Neural progenitor cell (in vitro differentiated cells): ENCODE measurements at regions not wholly inside any gene's neighbourhood (a gene's known extent, or its start where the extent isn't known, plus 50 kb on each side); places are given as distances from the start of the nearest gene placed in this dataset.

ENCODE experiments used
- DNase-seq: peaks from one replicate; pipeline ENCODE4 v3.0.0-alpha.2; 2016; ENCODE audit warnings: low spot score
- H2AFZ ChIP-seq: fragments of 200-600 bp; sonication (generic); replicated peaks from 2 replicates; pipeline ENCODE4 v1.6.1; 2016; ENCODE audit warnings: antibody characterized with exemption
- H3F3A ChIP-seq: fragments of 200-600 bp; sonication (generic); 2 replicates; pipeline ENCODE4 v1.6.1; 2016; ENCODE audit warnings: antibody characterized with exemption, low read depth
- H3K27ac ChIP-seq: fragments of 200-600 bp; sonication (generic); 2 replicates; pipeline ENCODE4 v1.5.1; 2016; ENCODE audit warnings: mild to moderate bottlenecking
- H3K27me3 ChIP-seq: fragments of 200-600 bp; sonication (generic); 2 replicates; pipeline ENCODE4 v1.6.1; 2016; ENCODE audit warnings: mild to moderate bottlenecking, moderate library complexity
- H3K36me3 ChIP-seq: fragments of 200-600 bp; sonication (generic); 2 replicates; pipeline ENCODE4 v1.5.1; 2016
- H3K4me1 ChIP-seq: fragments of 200-600 bp; sonication (generic); 2 replicates; pipeline ENCODE4 v1.6.1; 2016; ENCODE audit warnings: mixed run types
- H3K4me2 ChIP-seq: fragments of 200-600 bp; sonication (generic); 2 replicates; pipeline ENCODE4 v1.6.1; 2016
- H3K4me3 ChIP-seq: fragments of 200-600 bp; sonication (generic); 2 replicates; pipeline ENCODE4 v1.5.1; 2016
- H3K79me2 ChIP-seq: fragments of 200-600 bp; sonication (generic); 2 replicates; pipeline ENCODE4 v1.6.1; 2016; ENCODE audit warnings: low read depth
- H3K9ac ChIP-seq: fragments of 200-600 bp; sonication (generic); 2 replicates; pipeline ENCODE4 v1.6.1; 2016
- H3K9me3 ChIP-seq: fragments of 200-600 bp; sonication (generic); 2 replicates; pipeline ENCODE4 v1.5.1; 2016; ENCODE audit warnings: low read depth
- H4K20me1 ChIP-seq: fragments of 200-600 bp; sonication (generic); 2 replicates; pipeline ENCODE4 v1.6.1; 2016; ENCODE audit warnings: low read depth
- H3K27ac Mint-ChIP-seq: 3 replicates; pipeline ENCODE4 v1.8.0; 2021; ENCODE audit warnings: mixed read lengths
- H3K27me3 Mint-ChIP-seq: 2 replicates; pipeline ENCODE4 v1.8.0; 2022; ENCODE audit warnings: low read depth, mild to moderate bottlenecking, inconsistent platforms, moderate library complexity, mixed read lengths; ENCODE audit not compliant: insufficient read depth
- H3K36me3 Mint-ChIP-seq: 3 replicates; pipeline ENCODE4 v1.8.0; 2021; ENCODE audit warnings: mixed read lengths
- H3K4me1 Mint-ChIP-seq: 3 replicates; pipeline ENCODE4 v1.8.0; 2021; ENCODE audit warnings: mixed read lengths
- H3K4me3 Mint-ChIP-seq: 3 replicates; pipeline ENCODE4 v1.8.0; 2021; ENCODE audit warnings: mild to moderate bottlenecking, moderate library complexity, mixed read lengths
- H3K9me3 Mint-ChIP-seq: 3 replicates; pipeline ENCODE4 v1.8.0; 2020; ENCODE audit warnings: mixed read lengths
- CTCF ChIP-seq: fragments of 200-600 bp; sonication (generic); IDR thresholded peaks from 2 replicates; pipeline ENCODE4 v1.5.1; 2017; ENCODE audit warnings: antibody characterized with exemption, mild to moderate bottlenecking
- EZH2 ChIP-seq: fragments of 200-600 bp; sonication (generic); IDR thresholded peaks from 2 replicates; pipeline ENCODE4 v1.6.1; 2017; ENCODE audit warnings: antibody characterized with exemption, mild to moderate bottlenecking, moderate library complexity
- EZH2phosphoT487 ChIP-seq: fragments of 200-600 bp; sonication (generic); IDR thresholded peaks from 2 replicates; pipeline ENCODE4 v1.6.1; 2017; ENCODE audit warnings: antibody characterized with exemption

GRCh38 chr21:39124681-39125251 is 58.5 kb downstream of the PSMG1 start:
- H3K4me2 ChIP-seq: no peak overlapping the region

GRCh38 chr21:39123375-39123774 is 59.9 kb downstream of the PSMG1 start:
- H3K27ac ChIP-seq: no peak overlapping the region
- H3K79me2 ChIP-seq: no peaks in the 10 kb centered on the region
- no peak overlapping the region for H3K9ac ChIP-seq
- no peak for DNase-seq
- H3K27me3 Mint-ChIP-seq: peaks cover 14% of the 10 kb centered on the region
- H3K36me3 Mint-ChIP-seq: peaks cover 8% of the 10 kb centered on the region
- H3K36me3 ChIP-seq: no peaks in the 10 kb centered on the region
- peaks cover 10% of the 10 kb centered on the region for H3K4me1 Mint-ChIP-seq
- no peaks in the 10 kb centered on the region for H4K20me1 ChIP-seq
- H3K4me3 ChIP-seq: no peak overlapping the region
- peaks cover 25% of the 10 kb centered on the region for H3K9me3 Mint-ChIP-seq
- no peak overlapping the region for H3K4me2 ChIP-seq
- H3K27ac Mint-ChIP-seq: no peak overlapping the region
- H3K4me3 Mint-ChIP-seq: no peak overlapping the region
- H2AFZ ChIP-seq: no peak overlapping the region
- TF ChIP-seq EZH2: no peak
- TF ChIP-seq EZH2phosphoT487: no peak
- TF ChIP-seq CTCF: no peak
- no peaks in the 10 kb centered on the region for H3F3A ChIP-seq
- H3K27me3 ChIP-seq: no peaks in the 10 kb centered on the region
- H3K9me3 ChIP-seq: no peaks in the 10 kb centered on the region
- no peaks in the 10 kb centered on the region for H3K4me1 ChIP-seq

More at GRCh38 chr21:39124681-39125251, 58.5 kb downstream of the PSMG1 start:
- no peaks in the 10 kb centered on the region for H3K36me3 ChIP-seq
- no peak for TF ChIP-seq CTCF
- no peak for TF ChIP-seq EZH2
- no peak overlapping the region for H3K27ac ChIP-seq
- no peaks in the 10 kb centered on the region for H4K20me1 ChIP-seq
- H3K27me3 ChIP-seq: no peaks in the 10 kb centered on the region
- H2AFZ ChIP-seq: no peak overlapping the region
- H3K4me3 Mint-ChIP-seq: no peak overlapping the region
- no peaks in the 10 kb centered on the region for H3K79me2 ChIP-seq
- no peaks in the 10 kb centered on the region for H3K4me1 ChIP-seq
- H3K27me3 Mint-ChIP-seq: peaks cover 12% of the 10 kb centered on the region
- no peak overlapping the region for H3K9ac ChIP-seq
- H3F3A ChIP-seq: no peaks in the 10 kb centered on the region
- no peaks in the 10 kb centered on the region for H3K9me3 ChIP-seq
- DNase-seq: no peak
- peaks cover 5% of the 10 kb centered on the region for H3K36me3 Mint-ChIP-seq
- H3K9me3 Mint-ChIP-seq: peaks cover 20% of the 10 kb centered on the region
- H3K4me3 ChIP-seq: no peak overlapping the region
- H3K4me1 Mint-ChIP-seq: peaks cover 10% of the 10 kb centered on the region
- no peak overlapping the region for H3K27ac Mint-ChIP-seq

GRCh38 chr21:39121600-39122355 is 61.5 kb downstream of the PSMG1 start:
- Histone ChIP-seq H4K20me1 (no peaks in the 10 kb centered on the region), H3K79me2 (no peaks in the 10 kb centered on the region), H3K4me3 (no peak overlapping the region), H3K9me3 (no peaks in the 10 kb centered on the region), H3K4me1 (no peaks in the 10 kb centered on the region), H3K27ac (no peak overlapping the region), H2AFZ (no peak overlapping the region), H3K27me3 (no peaks in the 10 kb centered on the region), H3K4me2 (no peak overlapping the region), H3F3A (no peaks in the 10 kb centered on the region), H3K9ac (no peak overlapping the region), H3K36me3 (no peaks in the 10 kb centered on the region)
- DNase-seq: no peak
- Mint-ChIP-seq H3K27me3 (peaks cover 14% of the 10 kb centered on the region), H3K27ac (no peak overlapping the region), H3K36me3 (peaks cover 11% of the 10 kb centered on the region), H3K4me1 (peaks cover 10% of the 10 kb centered on the region), H3K9me3 (peaks cover 29% of the 10 kb centered on the region), H3K4me3 (no peak overlapping the region)
- TF ChIP-seq EZH2phosphoT487: no peak
- no peak for TF ChIP-seq EZH2
- TF ChIP-seq CTCF: no peak
